ENCODE measurements at regions not wholly inside any gene's neighbourhood (a gene's known extent, or its start where the extent isn't known, plus 50 kb on each side); places are given as distances from the start of the nearest gene placed in this dataset.

- TF ChIP-seq CTCF (IDR thresholded peaks at IDR 0.05; ENCODE audit: low read length) (no peak), EZH2 (IDR thresholded peaks at IDR 0.05; ENCODE audit: borderline replicate concordance, low read length) (no peak)
Observed at GRCh38 chr18:22641958-22642357, 224.2 kb upstream of the CTAGE1 start.
